Keratinocyte (primary cell): ENCODE measurements at regions not wholly inside any gene's neighbourhood (a gene's known extent, or its start where the extent isn't known, plus 50 kb on each side); places are given as distances from the start of the nearest gene placed in this dataset.

Experiments used
- EZH2 ChIP-seq: IDR thresholded peaks from one replicate; pipeline ENCODE4 v1.6.1; 2012; ENCODE audit warnings: inconsistent platforms, mild to moderate bottlenecking, low read length, moderate library complexity
- TF ChIP-seq, protein P1 (sequence below), 3 experiments: IDR thresholded peaks in 1 of 3; conservative IDR thresholded peaks in 1 of 3; optimal IDR thresholded peaks in 1 of 3; 2 replicates in 2 of 3; 3 replicates in 1 of 3; pipeline versions ENCODE3 to v1.5.1; 2011; ENCODE audit warnings: low read length in 3 of 3, mild to moderate bottlenecking in 3 of 3, moderate library complexity in 2 of 3, control low read depth in 1 of 3, inconsistent platforms in 1 of 3; ENCODE audit not compliant: insufficient read depth in 2 of 3; ENCODE audit errors: extremely low read depth in 1 of 3

- TF ChIP-seq, protein P1, sequence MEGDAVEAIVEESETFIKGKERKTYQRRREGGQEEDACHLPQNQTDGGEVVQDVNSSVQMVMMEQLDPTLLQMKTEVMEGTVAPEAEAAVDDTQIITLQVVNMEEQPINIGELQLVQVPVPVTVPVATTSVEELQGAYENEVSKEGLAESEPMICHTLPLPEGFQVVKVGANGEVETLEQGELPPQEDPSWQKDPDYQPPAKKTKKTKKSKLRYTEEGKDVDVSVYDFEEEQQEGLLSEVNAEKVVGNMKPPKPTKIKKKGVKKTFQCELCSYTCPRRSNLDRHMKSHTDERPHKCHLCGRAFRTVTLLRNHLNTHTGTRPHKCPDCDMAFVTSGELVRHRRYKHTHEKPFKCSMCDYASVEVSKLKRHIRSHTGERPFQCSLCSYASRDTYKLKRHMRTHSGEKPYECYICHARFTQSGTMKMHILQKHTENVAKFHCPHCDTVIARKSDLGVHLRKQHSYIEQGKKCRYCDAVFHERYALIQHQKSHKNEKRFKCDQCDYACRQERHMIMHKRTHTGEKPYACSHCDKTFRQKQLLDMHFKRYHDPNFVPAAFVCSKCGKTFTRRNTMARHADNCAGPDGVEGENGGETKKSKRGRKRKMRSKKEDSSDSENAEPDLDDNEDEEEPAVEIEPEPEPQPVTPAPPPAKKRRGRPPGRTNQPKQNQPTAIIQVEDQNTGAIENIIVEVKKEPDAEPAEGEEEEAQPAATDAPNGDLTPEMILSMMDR (optimal IDR thresholded peaks at IDR 0.05 in 1 of 3, IDR thresholded peaks at IDR 0.05 in 1 of 3, conservative IDR thresholded peaks at IDR 0.05 in 1 of 3; ENCODE audit: extremely low read depth in 1 of 3, insufficient read depth in 2 of 3, low read length in 3 of 3), result no peak
- TF ChIP-seq EZH2, result no peak
Measured at GRCh38 chr2:199696048-199696447, 154.9 kb downstream of the FTCDNL1 start.
